Stomach (tissue), 8 donors: ENCODE measurements at regions not wholly inside any gene's neighbourhood (a gene's known extent, or its start where the extent isn't known, plus 50 kb on each side); places are given as distances from the start of the nearest gene placed in this dataset.

Experiments
- DNase-seq, 2 donors: peaks; one replicate each; pipeline versions ENCODE4 v3.0.0 to v3.0.0-alpha.2; 2013 to 2019
- H3K27ac ChIP-seq, 5 donors: fragments of 200-600 bp in 4 of 5; sonication (generic) in 4 of 5; one replicate each; pipeline ENCODE4 v1.5.1; 2013 to 2019; ENCODE audit warnings: mild to moderate bottlenecking in 1 of 5, moderate library complexity in 1 of 5
- H3K27me3 ChIP-seq, 3 donors: fragments of 200-600 bp; sonication (generic); one replicate each; pipeline ENCODE4 v1.5.1; 2017 to 2019; ENCODE audit warnings: mixed run types in 1 of 3
- H3K36me3 ChIP-seq, 4 donors: fragments of 200-600 bp; sonication (generic); 1 replicate in 3 of 4; 2 replicates in 1 of 4; pipeline ENCODE4 v1.5.1; 2016 to 2019
- H3K4me1 ChIP-seq, 4 donors: fragments of 200-600 bp; sonication (generic); one replicate each; pipeline ENCODE4 v1.5.1; 2016 to 2019
- H3K4me3 ChIP-seq, 4 donors: fragments of 200-600 bp; sonication (generic) in 3 of 4; one replicate each; pipeline ENCODE4 v1.5.1; 2016 to 2019; ENCODE audit warnings: mild to moderate bottlenecking in 1 of 4
- H3K9me3 ChIP-seq, 4 donors: fragments of 200-600 bp; sonication (generic); one replicate each; pipeline ENCODE4 v1.5.1; 2016 to 2019
- EP300 ChIP-seq: sonication (generic); formaldehyde crosslinking; IDR thresholded peaks from one replicate; pipeline ENCODE4 v1.6.1; 2017; ENCODE audit warnings: antibody characterized with exemption
- POLR2A ChIP-seq, 4 donors: fragments of 450-650 bp; IDR thresholded peaks; one replicate each; pipeline ENCODE4 v1.6.1; 2016; ENCODE audit warnings: antibody characterized with exemption in 4 of 4, control low read depth in 2 of 4, mild to moderate bottlenecking in 1 of 4, moderate library complexity in 1 of 4
- POLR2AphosphoS5 ChIP-seq, 3 donors: sonication (generic); formaldehyde crosslinking; IDR thresholded peaks; one replicate each; pipeline ENCODE4 v1.6.1; 2016; ENCODE audit warnings: antibody characterized with exemption in 3 of 3
- WGBS, 5 donors: extraction: QIAGEN DNeasy Blood & Tissue Kit in 3 of 5; methylation state at CpG; one replicate each; pipeline versions ENCODE4 v1.1.5 to v1.1.7; 2013 to 2018; 5-methylcytosine and 5-hydroxymethylcytosine counted together
- intact Hi-C: fragments of 100-400 bp; cut with DNase I; formaldehyde crosslinking; loops from one replicate; pipeline ENCODE4 v1.15.1; 2023; ENCODE audit warnings: low total_unique reads
- TF ChIP-seq, protein P1 (sequence below), 7 experiments: fragments of 450-650 bp in 4 of 7; fragments of 200-600 bp in 3 of 7; sonication (generic) in 3 of 7; IDR thresholded peaks; one replicate each; pipeline ENCODE4 v1.5.1; 2016 to 2019; ENCODE audit warnings: antibody characterized with exemption in 7 of 7, control low read depth in 2 of 7, mild to moderate bottlenecking in 1 of 7
- donor health status: healthy with polysubstance abuse.
- donor health status: Bipolar disorder and iron deficiency.
- donor health status: healthy.

DNA sequence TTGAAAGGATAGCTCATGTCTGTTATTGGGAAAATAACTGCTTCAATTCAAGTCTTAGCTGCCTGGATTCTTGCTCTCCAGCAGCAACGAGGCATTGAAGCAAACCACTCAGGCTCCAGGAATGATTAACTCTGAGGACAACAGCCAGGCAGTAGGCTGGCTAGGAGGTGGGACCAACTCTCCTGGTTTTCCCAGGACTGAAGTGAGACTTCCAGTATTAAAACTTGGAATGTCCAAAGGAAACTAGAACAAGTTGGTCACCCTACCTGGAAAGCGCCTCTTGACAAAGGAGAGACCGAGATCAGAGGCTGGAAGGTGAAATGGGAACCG is 100.7 kb downstream of the SALL1 start:
- Histone ChIP-seq H3K36me3 (no peaks in the 10 kb centered on the region), H3K4me1 (no peaks in the 10 kb centered on the region), H3K4me3 (no peak overlapping the region), H3K9me3 (no peaks in the 10 kb centered on the region), H3K27me3 (peaks cover 0 to 9% (median 0%) of the 10 kb centered on the region in 3 donors), H3K27ac (no peak overlapping the region)
- intact Hi-C loops, result no loop called here
- 61 to 73% (median 66%) methylated on average over 4 of the region's 4 CpGs for WGBS, 5 donors
- no peak for TF ChIP-seq EP300
- peak in 1 of 2 donors; percentile 18 for DNase-seq

DNA sequence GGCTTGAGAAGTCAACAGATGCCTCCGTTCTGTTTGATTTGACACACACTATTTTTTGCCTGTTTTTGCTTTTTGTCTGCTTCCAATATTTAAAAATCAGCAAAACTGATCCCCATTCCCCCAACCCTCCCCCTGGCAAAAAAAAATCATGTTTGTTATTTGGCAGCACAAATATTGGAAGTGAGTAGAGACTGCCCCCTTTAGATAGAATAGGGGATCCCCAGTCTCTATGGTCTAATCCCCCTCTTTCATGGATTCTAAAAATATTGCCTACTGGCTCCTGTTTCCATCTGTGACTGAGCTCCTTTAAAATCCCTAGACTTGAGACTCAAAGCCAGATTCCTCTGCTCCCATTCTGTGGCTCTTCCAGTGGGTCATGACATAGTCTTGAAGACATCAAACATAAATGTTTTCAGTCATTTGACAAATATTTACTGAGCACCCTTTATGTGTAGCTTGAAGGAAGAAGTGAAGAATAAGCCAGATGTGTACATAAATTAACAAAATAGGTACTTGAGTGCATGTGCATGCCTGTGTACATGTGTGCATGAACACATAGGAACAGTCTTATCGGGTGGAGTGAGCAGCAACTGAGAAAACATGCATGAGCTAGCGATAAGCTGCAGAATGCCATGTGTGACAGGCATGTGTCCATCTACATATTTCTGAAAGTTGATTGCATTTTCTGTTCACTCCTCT is 101.2 kb downstream of the SALL1 start:
- Histone ChIP-seq H3K27ac (no peak overlapping the region), H3K4me3 (no peak overlapping the region), H3K4me1 (no peaks in the 10 kb centered on the region), H3K27me3 (peaks cover 0 to 6% (median 0%) of the 10 kb centered on the region in 3 donors), H3K9me3 (no peaks in the 10 kb centered on the region), H3K36me3 (no peaks in the 10 kb centered on the region)
- TF ChIP-seq EP300, result no peak
- TF ChIP-seq POLR2A (IDR thresholded peaks at IDR 0.05), result no peak
- TF ChIP-seq POLR2AphosphoS5 (IDR thresholded peaks at IDR 0.05), result no peak
- TF ChIP-seq, protein P1, sequence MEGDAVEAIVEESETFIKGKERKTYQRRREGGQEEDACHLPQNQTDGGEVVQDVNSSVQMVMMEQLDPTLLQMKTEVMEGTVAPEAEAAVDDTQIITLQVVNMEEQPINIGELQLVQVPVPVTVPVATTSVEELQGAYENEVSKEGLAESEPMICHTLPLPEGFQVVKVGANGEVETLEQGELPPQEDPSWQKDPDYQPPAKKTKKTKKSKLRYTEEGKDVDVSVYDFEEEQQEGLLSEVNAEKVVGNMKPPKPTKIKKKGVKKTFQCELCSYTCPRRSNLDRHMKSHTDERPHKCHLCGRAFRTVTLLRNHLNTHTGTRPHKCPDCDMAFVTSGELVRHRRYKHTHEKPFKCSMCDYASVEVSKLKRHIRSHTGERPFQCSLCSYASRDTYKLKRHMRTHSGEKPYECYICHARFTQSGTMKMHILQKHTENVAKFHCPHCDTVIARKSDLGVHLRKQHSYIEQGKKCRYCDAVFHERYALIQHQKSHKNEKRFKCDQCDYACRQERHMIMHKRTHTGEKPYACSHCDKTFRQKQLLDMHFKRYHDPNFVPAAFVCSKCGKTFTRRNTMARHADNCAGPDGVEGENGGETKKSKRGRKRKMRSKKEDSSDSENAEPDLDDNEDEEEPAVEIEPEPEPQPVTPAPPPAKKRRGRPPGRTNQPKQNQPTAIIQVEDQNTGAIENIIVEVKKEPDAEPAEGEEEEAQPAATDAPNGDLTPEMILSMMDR (IDR thresholded peaks at IDR 0.05), result no peak
- intact Hi-C loops, result no loop called here
- 70 to 86% (median 77%) methylated on average over 3 of the region's 3 CpGs for WGBS, 5 donors
- DNase-seq, result no peak

DNA sequence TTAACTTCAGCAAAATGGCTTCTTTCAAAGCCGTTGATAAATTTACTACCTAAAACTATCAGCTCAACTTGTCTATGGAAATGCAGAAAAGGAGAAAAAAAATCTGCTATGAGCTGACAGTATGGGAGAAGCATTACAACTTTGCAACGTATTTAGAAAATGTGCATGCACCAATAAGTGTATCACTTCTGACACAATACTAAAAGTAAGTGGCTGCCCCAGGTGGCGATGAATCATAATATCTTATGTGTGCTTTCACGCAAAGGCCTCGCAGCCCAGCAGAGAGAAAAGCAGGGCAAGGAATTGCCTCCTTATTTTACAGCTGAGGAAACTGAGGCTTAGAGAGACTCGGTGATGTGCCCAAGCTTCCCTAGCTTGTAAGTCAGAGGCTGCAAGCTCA is 101.8 kb downstream of the SALL1 start:
- no peaks in the 10 kb centered on the region for H3K9me3 ChIP-seq
- peaks cover 0 to 5% (median 0%) of the 10 kb centered on the region in 3 donors for H3K27me3 ChIP-seq
- TF ChIP-seq, protein P1 (IDR thresholded peaks at IDR 0.05), result no peak
- TF ChIP-seq EP300, result no peak
- TF ChIP-seq POLR2AphosphoS5 (IDR thresholded peaks at IDR 0.05), result no peak
- no peak for TF ChIP-seq POLR2A (IDR thresholded peaks at IDR 0.05)
- WGBS, 5 donors, result 88 to 92% (median 91%) methylated on average over 6 of the region's 6 CpGs
- DNase-seq, result no peak
- no peaks in the 10 kb centered on the region for H3K4me1 ChIP-seq
- H3K27ac ChIP-seq, result no peak overlapping the region
- H3K4me3 ChIP-seq, result no peak overlapping the region
- intact Hi-C loops, result no loop called here
- no peaks in the 10 kb centered on the region for H3K36me3 ChIP-seq

DNA sequence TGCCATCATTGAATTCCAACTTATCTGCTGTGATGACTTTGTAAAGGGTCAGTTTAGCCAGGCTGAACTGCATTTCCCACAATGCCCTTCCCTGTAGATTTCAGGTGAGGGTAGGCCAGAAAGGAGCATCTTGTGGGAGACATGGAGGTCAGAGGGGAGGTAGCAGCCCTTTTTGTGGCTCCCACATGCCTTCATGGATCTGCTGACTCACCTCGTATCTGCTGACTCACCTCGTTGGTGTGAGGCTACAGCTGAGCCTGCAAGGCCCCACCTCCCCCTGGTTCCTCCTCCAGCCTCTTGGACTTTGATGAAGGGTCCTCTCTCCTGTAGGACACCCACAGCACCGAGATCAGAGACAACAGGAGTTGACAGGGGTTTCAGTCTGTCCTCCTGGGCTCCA is 102.5 kb downstream of the SALL1 start:
- Histone ChIP-seq H3K36me3 (no peaks in the 10 kb centered on the region), H3K4me3 (no peak overlapping the region), H3K27me3 (peaks cover 0 to 5% (median 0%) of the 10 kb centered on the region in 3 donors), H3K9me3 (no peaks in the 10 kb centered on the region), H3K4me1 (no peaks in the 10 kb centered on the region), H3K27ac (no peak overlapping the region)
- intact Hi-C loops, result no loop called here
- no peak for TF ChIP-seq EP300
- no peak for TF ChIP-seq POLR2AphosphoS5 (IDR thresholded peaks at IDR 0.05)
- TF ChIP-seq POLR2A (IDR thresholded peaks at IDR 0.05), result no peak
- TF ChIP-seq, protein P1 (IDR thresholded peaks at IDR 0.05), result no peak
- no peak for DNase-seq
- 45 to 81% (median 66%) methylated on average over 3 of the region's 3 CpGs for WGBS, 5 donors

DNA sequence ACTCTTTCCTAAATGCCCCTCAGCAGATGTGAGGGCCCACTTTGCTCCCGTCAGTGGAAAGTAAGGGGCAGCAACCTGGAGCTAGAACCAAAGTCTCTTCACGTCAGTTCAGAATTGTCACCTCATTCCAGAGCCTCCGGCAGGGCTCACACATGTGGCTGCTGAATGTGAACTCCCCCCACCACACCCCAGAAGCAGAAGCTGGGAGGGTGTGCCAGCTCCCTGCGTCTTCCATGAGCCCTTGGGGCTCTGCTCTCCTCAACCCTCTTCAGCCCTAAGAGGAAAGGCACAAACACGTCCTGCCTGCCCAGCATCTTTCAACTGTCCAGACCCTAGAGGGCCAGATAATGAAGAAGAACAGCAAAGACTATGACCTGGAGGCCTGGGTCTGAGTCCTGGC is 105.3 kb downstream of the SALL1 start:
- DNase-seq, result no peak
- Histone ChIP-seq H3K27ac (no peak overlapping the region), H3K27me3 (peaks cover 0 to 5% (median 0%) of the 10 kb centered on the region in 3 donors), H3K36me3 (no peaks in the 10 kb centered on the region), H3K4me1 (no peaks in the 10 kb centered on the region), H3K9me3 (no peaks in the 10 kb centered on the region), H3K4me3 (no peak overlapping the region)
- TF ChIP-seq POLR2AphosphoS5 (IDR thresholded peaks at IDR 0.05), result no peak
- no peak for TF ChIP-seq EP300
- TF ChIP-seq, protein P1 (IDR thresholded peaks at IDR 0.05), result no peak
- no peak for TF ChIP-seq POLR2A (IDR thresholded peaks at IDR 0.05)
- intact Hi-C loops, result no loop called here
- WGBS, 5 donors, result 74 to 91% (median 84%) methylated on average over 5 of the region's 5 CpGs
